ENCODE measurements at regions not wholly inside any gene's neighbourhood (a gene's known extent, or its start where the extent isn't known, plus 50 kb on each side); places are given as distances from the start of the nearest gene placed in this dataset.

GRCh38 chrX:109873574-109873973 is 129.3 kb upstream of the TMEM164 start:
- Histone ChIP-seq H3K4me1 (ENCODE audit: control insufficient read depth, insufficient read depth, low read length) (no peaks in the 10 kb centered on the region), H3K27me3 (replicated peaks in 1 of 2; ENCODE audit: control insufficient read depth in 2 of 2, insufficient read depth in 2 of 2, low read length in 1 of 2) (no peaks in the 10 kb centered on the region), H4K20me1 (ENCODE audit: control insufficient read depth, insufficient read depth) (no peaks in the 10 kb centered on the region), H2AFZ (ENCODE audit: control insufficient read depth, low read depth, low read length) (no peak overlapping the region), H3K4me2 (ENCODE audit: control insufficient read depth, insufficient read depth) (no peak overlapping the region), H3K27ac (ENCODE audit: control insufficient read depth, insufficient read depth) (no peak overlapping the region), H3K79me2 (ENCODE audit: control insufficient read depth, insufficient read depth, low read length) (no peaks in the 10 kb centered on the region), H3K9ac (ENCODE audit: control insufficient read depth, insufficient read depth, low read length) (no peak overlapping the region), H3K36me3 (ENCODE audit: control insufficient read depth in 2 of 2, insufficient read depth in 2 of 2, low read length in 1 of 2) (no peaks in the 10 kb centered on the region), H3K4me3 (no peak overlapping the region), H3K9me3 (replicated peaks; ENCODE audit: control insufficient read depth, insufficient read depth, low read length) (no peaks in the 10 kb centered on the region)
- ChIA-PET CTCF (no interaction called here), SMC1A (ENCODE audit: uncharacterized antibody, unreplicated experiment) (interaction anchor here (1.2 to 2.1 kb wide), 2 partner anchors 11 to 188 kb away, joined by 3 to 6 read pairs; no protein-coding TSS in a partner anchor), POLR2A (no interaction called here), RAD21 (ENCODE audit: unreplicated experiment) (interaction anchor here (1.3 kb wide), 1 partner anchor 17 kb away, joined by 3 read pairs; no protein-coding TSS in a partner anchor)
- DNase-seq (ENCODE audit: low read depth, low spot score) (no peak), ATAC-seq (no peak), FAIRE-seq (no peak)
- TF ChIP-seq CREM (IDR thresholded peaks at IDR 0.05; ENCODE audit: low read depth): no peak
- no peak for TF ChIP-seq LARP7 (IDR thresholded peaks at IDR 0.05)
- no peak for TF ChIP-seq IRF5 (IDR thresholded peaks at IDR 0.05; ENCODE audit: borderline replicate concordance)
- TF ChIP-seq ZBTB11 (CRISPR knock-in tag; IDR thresholded peaks at IDR 0.05): no peak
- TF ChIP-seq ZNF274 (IDR thresholded peaks at IDR 0.05; ENCODE audit: insufficient read depth, insufficient read length): no peak
- TF ChIP-seq CEBPB (IDR thresholded peaks at IDR 0.05; ENCODE audit: borderline replicate concordance in 1 of 2, low read depth in 2 of 2, low read length in 2 of 2): no peak
- TF ChIP-seq MTA3 (IDR thresholded peaks at IDR 0.05; ENCODE audit: borderline replicate concordance, low read length): no peak
- no peak for TF ChIP-seq ZBTB33 (IDR thresholded peaks at IDR 0.05)
- no TSS peak for BruUV-seq (replicated peaks)
- intact Hi-C loops (cut with micrococcal nuclease; ENCODE audit: unreplicated experiment): no loop called here
- WGBS (ENCODE audit: insufficient coverage, insufficient replicate concordance, low lambda C conversion rate, missing lambda C conversion rate): 0% methylated on average over 1 of the region's 1 CpG
- in situ Hi-C loops (cut with MboI): no loop called here
